HepG2 (cell line): ENCODE measurements at regions not wholly inside any gene's neighbourhood (a gene's known extent, or its start where the extent isn't known, plus 50 kb on each side); places are given as distances from the start of the nearest gene placed in this dataset.

Experiments
- ATAC-seq: fragments of 200-7000 bp; cut with Tn5 transposase; 3 replicates; pipeline ENCODE4 v1.9.1; 2020; ENCODE audit warnings: mild to moderate bottlenecking, moderate library complexity
- BruUV-seq: library from RNA; stranded (reverse); fragments of 400-500 nt; replicated peaks from 2 replicates; lab custom pipeline; 2021; lab: Mats Ljungman, UMichigan
- CTCF ChIA-PET: fragments of 300-600 bp; formaldehyde crosslinking; extraction: SDS; loops from one replicate; lab custom pipeline; 2021; ENCODE audit warnings: low total read pairs, inconsistent platforms, low intra/inter-chr PET ratio; lab: Yijun Ruan, JAX
- POLR2A ChIA-PET: fragments of 350-600 bp; sonication (Branson Sonifier 250); formaldehyde crosslinking; loops from one replicate; lab custom pipeline; 2020; ENCODE audit warnings: antibody characterized with exemption, inconsistent platforms; lab: Yijun Ruan, JAX
- DNase-seq: peaks from one replicate; pipeline ENCODE4 v3.0.0-alpha.2; 2015; ENCODE audit warnings: low spot score
- FAIRE-seq: peaks from 3 replicates; lab custom pipeline; 2011; peaks lifted over from hg19 to GRCh38; lab: Jason Lieb, UNC
- H2AFZ ChIP-seq: one replicate; pipeline ENCODE4 v1.6.1; 2011; ENCODE audit warnings: low read length, inconsistent platforms
- H3K27ac ChIP-seq: fragments of 300-600 bp; 3 replicates; pipeline ENCODE4 v1.8.0; 2011; ENCODE audit warnings: mixed run types, mild to moderate bottlenecking, mixed read lengths, low read length, inconsistent platforms; ENCODE audit not compliant: insufficient read depth; ENCODE audit errors: extremely low read length
- H3K27me3 ChIP-seq, 2 experiments: fragments of 200-600 bp in 1 of 2; 2 replicates in 1 of 2; 3 replicates in 1 of 2; pipeline versions ENCODE4 v1.6.0 to v1.8.0; 2011; ENCODE audit warnings: low read length in 2 of 2, mild to moderate bottlenecking in 2 of 2, moderate library complexity in 2 of 2, inconsistent platforms in 1 of 2; ENCODE audit not compliant: insufficient read depth in 2 of 2, control insufficient read depth in 1 of 2
- H3K36me3 ChIP-seq, 2 experiments: fragments of 200-600 bp in 1 of 2; replicated peaks in 1 of 2; 2 replicates in 1 of 2; 3 replicates in 1 of 2; pipeline versions ENCODE4 v1.5.1 to v1.8.0; 2011; ENCODE audit warnings: low read length in 2 of 2, inconsistent platforms in 1 of 2; ENCODE audit not compliant: insufficient read depth in 2 of 2, control insufficient read depth in 1 of 2
- H3K4me1 ChIP-seq: 2 replicates; pipeline ENCODE4 v1.5.1; 2012; ENCODE audit warnings: low read length, inconsistent platforms; ENCODE audit not compliant: insufficient read depth
- H3K4me2 ChIP-seq: 2 replicates; pipeline ENCODE4 v1.6.0; 2011; ENCODE audit warnings: low read depth, low read length, inconsistent platforms
- H3K4me3 ChIP-seq, 3 experiments: fragments of 200-600 bp in 1 of 3; sonication (generic), shearing (Covaris generic) in 1 of 3; replicated peaks in 1 of 3; 2 replicates each; pipeline ENCODE4 v1.5.1; 2011 to 2016; ENCODE audit warnings: low read length in 3 of 3, inconsistent platforms in 2 of 3, low read depth in 2 of 3, mild to moderate bottlenecking in 2 of 3, control low read depth in 1 of 3, mixed read lengths in 1 of 3; ENCODE audit not compliant: insufficient read depth in 1 of 3
- H3K79me2 ChIP-seq: one replicate; pipeline ENCODE4 v1.6.1; 2011; ENCODE audit warnings: low read length, inconsistent platforms; ENCODE audit not compliant: insufficient read depth
- H3K9ac ChIP-seq: 2 replicates; pipeline ENCODE4 v1.6.0; 2011; ENCODE audit warnings: mild to moderate bottlenecking, low read depth, low read length, inconsistent platforms; ENCODE audit not compliant: insufficient read depth
- H3K9me3 ChIP-seq: 2 replicates; pipeline ENCODE4 v1.5.1; 2012; ENCODE audit warnings: mild to moderate bottlenecking, low read length
- H4K20me1 ChIP-seq: 2 replicates; pipeline ENCODE4 v1.6.0; 2011; ENCODE audit warnings: inconsistent platforms, mild to moderate bottlenecking, low read length, moderate library complexity; ENCODE audit not compliant: insufficient read depth
- GATA4 ChIP-seq: sonication (generic); IDR thresholded peaks from 2 replicates; pipeline ENCODE4 v1.6.1; 2016; ENCODE audit warnings: antibody characterized with exemption, low read depth, borderline replicate concordance
- HNF4A ChIP-seq: sonication (generic); formaldehyde crosslinking; IDR thresholded peaks from 2 replicates; pipeline ENCODE4 v1.4.0; 2020; ENCODE audit warnings: missing genetic modification reagents
- LCORL ChIP-seq, 2 experiments: fragments of 450-650 bp in 1 of 2; sonication (generic) in 1 of 2; formaldehyde crosslinking in 1 of 2; IDR thresholded peaks; 2 replicates each; pipeline versions ENCODE4 v1.5.0 to v1.6.1; 2017 to 2020; ENCODE audit warnings: antibody characterized with exemption in 1 of 2, missing genetic modification reagents in 1 of 2
- PCBP1 ChIP-seq: fragments of 200-400 bp; formaldehyde crosslinking; IDR thresholded peaks from 2 replicates; pipeline ENCODE4 v1.6.1; 2017; ENCODE audit warnings: mild to moderate bottlenecking, low read depth, low read length, borderline replicate concordance
- SMAD3 ChIP-seq: sonication (generic); formaldehyde crosslinking; IDR thresholded peaks from 2 replicates; pipeline ENCODE4 v1.4.0; 2020; ENCODE audit warnings: missing genetic modification reagents
- SMARCC2 ChIP-seq: fragments of 450-650 bp; IDR thresholded peaks from 2 replicates; pipeline ENCODE4 v1.6.1; 2017; ENCODE audit warnings: antibody characterized with exemption, mild to moderate bottlenecking
- ZFP41 ChIP-seq: sonication (generic); formaldehyde crosslinking; IDR thresholded peaks from 2 replicates; pipeline ENCODE4 v1.4.0; 2020; ENCODE audit warnings: mild to moderate bottlenecking, missing genetic modification reagents, borderline replicate concordance
- ZNF224 ChIP-seq: sonication (generic); formaldehyde crosslinking; IDR thresholded peaks from 2 replicates; pipeline ENCODE4 v1.5.0; 2020; ENCODE audit warnings: mild to moderate bottlenecking, missing genetic modification reagents
- ZNF333 ChIP-seq: sonication (generic); formaldehyde crosslinking; IDR thresholded peaks from 2 replicates; pipeline ENCODE4 v1.4.0; 2020; ENCODE audit warnings: mild to moderate bottlenecking, missing genetic modification reagents, borderline replicate concordance
- ZNF496 ChIP-seq: sonication (generic); formaldehyde crosslinking; IDR thresholded peaks from 2 replicates; pipeline ENCODE4 v1.8.1; 2023; ENCODE audit warnings: mild to moderate bottlenecking, moderate library complexity, missing genetic modification reagents; ENCODE audit not compliant: insufficient replicate concordance
- WGBS: methylation state at CpG from one replicate; pipeline ENCODE4 v1.1.6; 2017; ENCODE audit warnings: low lambda C conversion rate; 5-methylcytosine and 5-hydroxymethylcytosine counted together
- in situ Hi-C: cut with HindIII; loops from 2 replicates; pipeline ENCODE4 v1.10.0; 2017; ENCODE audit warnings: low pct_unique_long_range_greater_than_20kb; ENCODE audit not compliant: extremely low pct_ligation_motif_present
- intact Hi-C: fragments of 100-400 bp; cut with micrococcal nuclease; formaldehyde crosslinking; loops from one replicate; pipeline ENCODE4 v1.10.0; 2022; ENCODE audit not compliant: unreplicated experiment
- TF ChIP-seq, protein P1 (sequence below): sonication (generic); formaldehyde crosslinking; IDR thresholded peaks from 2 replicates; pipeline ENCODE4 v1.4.0; 2020; ENCODE audit warnings: missing genetic modification reagents, borderline replicate concordance

DNA sequence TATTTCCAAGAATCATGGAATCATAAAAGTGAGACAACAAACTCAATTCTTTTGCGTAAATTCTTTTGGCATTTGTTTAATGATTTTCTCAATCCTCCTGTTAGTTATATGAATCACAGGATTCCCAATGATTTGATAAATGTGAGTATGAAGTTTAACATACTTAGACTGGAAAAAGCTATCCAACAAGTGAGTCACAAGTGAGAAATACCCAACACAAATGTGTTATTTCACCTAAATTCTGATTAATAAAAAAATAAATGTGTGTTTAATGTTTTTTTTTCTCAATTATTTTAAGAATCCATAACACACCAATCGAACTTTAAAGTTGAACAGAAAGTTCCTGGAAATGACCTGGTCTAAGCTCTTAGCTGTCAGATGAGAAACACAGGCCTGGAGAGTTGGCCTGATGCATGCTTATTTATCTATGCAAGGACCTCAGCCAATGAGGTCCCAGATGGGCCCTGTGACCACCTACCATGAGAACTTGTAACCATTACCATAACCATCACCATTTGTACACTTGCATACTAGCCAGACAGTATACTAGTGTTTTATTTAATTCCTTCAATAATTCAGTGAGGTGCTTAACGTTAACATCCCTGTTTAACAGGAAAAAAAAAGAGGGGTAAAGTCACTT lies 386.7 kb downstream of the SPRY1 start:
- Histone ChIP-seq H2AFZ (no peak overlapping the region), H3K4me1 (no peaks in the 10 kb centered on the region), H3K79me2 (no peaks in the 10 kb centered on the region), H3K4me2 (no peak overlapping the region), H3K27ac (no peak overlapping the region), H3K9me3 (no peaks in the 10 kb centered on the region), H3K4me3 (no peak overlapping the region), H4K20me1 (no peaks in the 10 kb centered on the region), H3K27me3 (no peaks in the 10 kb centered on the region; a peak in 1 of 5 replicates), H3K36me3 (no peaks in the 10 kb centered on the region), H3K9ac (no peak overlapping the region)
- TF ChIP-seq ZFP41 (CRISPR knock-in tag), result no peak
- TF ChIP-seq GATA4, result no peak
- no peak for TF ChIP-seq LCORL (IDR thresholded peaks at IDR 0.05)
- TF ChIP-seq LCORL (CRISPR knock-in tag; IDR thresholded peaks at IDR 0.05), result no peak
- TF ChIP-seq ZNF333, result no peak
- no peak for TF ChIP-seq HNF4A (CRISPR knock-in tag)
- no peak for TF ChIP-seq SMAD3 (CRISPR knock-in tag)
- TF ChIP-seq SMARCC2, result no peak
- TF ChIP-seq, protein P1, sequence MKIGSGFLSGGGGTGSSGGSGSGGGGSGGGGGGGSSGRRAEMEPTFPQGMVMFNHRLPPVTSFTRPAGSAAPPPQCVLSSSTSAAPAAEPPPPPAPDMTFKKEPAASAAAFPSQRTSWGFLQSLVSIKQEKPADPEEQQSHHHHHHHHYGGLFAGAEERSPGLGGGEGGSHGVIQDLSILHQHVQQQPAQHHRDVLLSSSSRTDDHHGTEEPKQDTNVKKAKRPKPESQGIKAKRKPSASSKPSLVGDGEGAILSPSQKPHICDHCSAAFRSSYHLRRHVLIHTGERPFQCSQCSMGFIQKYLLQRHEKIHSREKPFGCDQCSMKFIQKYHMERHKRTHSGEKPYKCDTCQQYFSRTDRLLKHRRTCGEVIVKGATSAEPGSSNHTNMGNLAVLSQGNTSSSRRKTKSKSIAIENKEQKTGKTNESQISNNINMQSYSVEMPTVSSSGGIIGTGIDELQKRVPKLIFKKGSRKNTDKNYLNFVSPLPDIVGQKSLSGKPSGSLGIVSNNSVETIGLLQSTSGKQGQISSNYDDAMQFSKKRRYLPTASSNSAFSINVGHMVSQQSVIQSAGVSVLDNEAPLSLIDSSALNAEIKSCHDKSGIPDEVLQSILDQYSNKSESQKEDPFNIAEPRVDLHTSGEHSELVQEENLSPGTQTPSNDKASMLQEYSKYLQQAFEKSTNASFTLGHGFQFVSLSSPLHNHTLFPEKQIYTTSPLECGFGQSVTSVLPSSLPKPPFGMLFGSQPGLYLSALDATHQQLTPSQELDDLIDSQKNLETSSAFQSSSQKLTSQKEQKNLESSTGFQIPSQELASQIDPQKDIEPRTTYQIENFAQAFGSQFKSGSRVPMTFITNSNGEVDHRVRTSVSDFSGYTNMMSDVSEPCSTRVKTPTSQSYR (CRISPR knock-in tag), result no peak
- no peak for TF ChIP-seq PCBP1
- TF ChIP-seq ZNF224, result no peak
- no peak for TF ChIP-seq ZNF496 (CRISPR knock-in tag)
- in situ Hi-C loops, result no loop called here
- BruUV-seq, result no TSS peak
- FAIRE-seq, result no peak
- 69% methylated on average over 3 of the region's 3 CpGs for WGBS
- DNase-seq, result no peak
- ChIA-PET CTCF (no interaction called here), POLR2A (no interaction called here)
- no peak for ATAC-seq
- intact Hi-C loops, result no loop called here
